Stimulated activated CD4-positive, alpha-beta T cell treated with anti-CD3 and anti-CD28 coated beads, Interleukin-2, amount 100 ng/mL, for 4 hours (primary cell): ENCODE measurements at regions not wholly inside any gene's neighbourhood (a gene's known extent, or its start where the extent isn't known, plus 50 kb on each side); places are given as distances from the start of the nearest gene placed in this dataset.

ENCODE experiments used
- DNase-seq: peaks from one replicate; pipeline ENCODE4 v3.0.0-alpha.2; 2020; ENCODE audit warnings: low read depth

- no peak for DNase-seq
Measured at GRCh38 chr9:84456527-84456926, 116.0 kb upstream of the SLC28A3 start.

- DNase-seq: no peak
Measured at GRCh38 chr9:84460695-84461094, 120.1 kb upstream of the SLC28A3 start.

- no peak for DNase-seq
Measured at GRCh38 chr9:84463272-84463671, 122.7 kb upstream of the SLC28A3 start.

GRCh38 chr9:84466580-84467285, 126.2 kb upstream of the SLC28A3 start:
- no peak for DNase-seq

GRCh38 chr9:84471816-84472215, 131.3 kb upstream of the SLC28A3 start:
- DNase-seq: no peak

- DNase-seq: no peak
Measured at GRCh38 chr9:84478996-84479395, 138.4 kb upstream of the SLC28A3 start.

- DNase-seq: no peak
Measured at GRCh38 chr9:84480071-84480470, 139.5 kb upstream of the SLC28A3 start.

GRCh38 chr9:84481231-84481630, 140.7 kb upstream of the SLC28A3 start:
- DNase-seq: no peak

- DNase-seq: no peak
Measured at GRCh38 chr9:84481636-84482218, 141.2 kb upstream of the SLC28A3 start.

GRCh38 chr9:84482607-84483006, 142.0 kb upstream of the SLC28A3 start:
- no peak for DNase-seq

- no peak for DNase-seq
Measured at GRCh38 chr9:84484172-84484571, 143.6 kb upstream of the SLC28A3 start.

GRCh38 chr9:84485539-84485938, 145.0 kb upstream of the SLC28A3 start:
- no peak for DNase-seq

- DNase-seq: no peak
Measured at GRCh38 chr9:84486663-84487062, 146.1 kb upstream of the SLC28A3 start.

- DNase-seq: no peak
Measured at GRCh38 chr9:84490206-84490841, 149.8 kb upstream of the SLC28A3 start.

- no peak for DNase-seq
Measured at GRCh38 chr9:84490842-84491325, 150.3 kb upstream of the SLC28A3 start.

- no peak for DNase-seq
Measured at GRCh38 chr9:84492366-84493159, 152.0 kb upstream of the SLC28A3 start.

GRCh38 chr9:84493284-84493947, 152.9 kb upstream of the SLC28A3 start:
- no peak for DNase-seq

GRCh38 chr9:84499969-84500582, 159.5 kb upstream of the SLC28A3 start:
- DNase-seq: no peak

- no peak for DNase-seq
Measured at GRCh38 chr9:84500826-84501225, 160.3 kb upstream of the SLC28A3 start.

GRCh38 chr9:84501587-84501986, 161.0 kb upstream of the SLC28A3 start:
- no peak for DNase-seq

- DNase-seq: no peak
Measured at GRCh38 chr9:84502066-84502465, 161.5 kb upstream of the SLC28A3 start.

- no peak for DNase-seq
Measured at GRCh38 chr9:84504360-84504759, 163.8 kb upstream of the SLC28A3 start.
